GM12864 (cell line): ENCODE measurements at regions not wholly inside any gene's neighbourhood (a gene's known extent, or its start where the extent isn't known, plus 50 kb on each side); places are given as distances from the start of the nearest gene placed in this dataset.

ENCODE experiments used
- DNase-seq: peaks from one replicate; pipeline ENCODE4 v3.0.0-alpha.2; 2011; ENCODE audit warnings: low read depth
- H3K4me3 ChIP-seq: 2 replicates; pipeline ENCODE4 v1.5.1; 2011; ENCODE audit warnings: mild to moderate bottlenecking, low read depth, low read length, control low read depth
- TF ChIP-seq, protein P1 (sequence below): IDR thresholded peaks from 2 replicates; pipeline ENCODE4 v1.5.1; 2011; ENCODE audit warnings: low read depth, mild to moderate bottlenecking, moderate library complexity, low read length, control low read depth, inconsistent platforms; ENCODE audit errors: missing control alignments

DNA sequence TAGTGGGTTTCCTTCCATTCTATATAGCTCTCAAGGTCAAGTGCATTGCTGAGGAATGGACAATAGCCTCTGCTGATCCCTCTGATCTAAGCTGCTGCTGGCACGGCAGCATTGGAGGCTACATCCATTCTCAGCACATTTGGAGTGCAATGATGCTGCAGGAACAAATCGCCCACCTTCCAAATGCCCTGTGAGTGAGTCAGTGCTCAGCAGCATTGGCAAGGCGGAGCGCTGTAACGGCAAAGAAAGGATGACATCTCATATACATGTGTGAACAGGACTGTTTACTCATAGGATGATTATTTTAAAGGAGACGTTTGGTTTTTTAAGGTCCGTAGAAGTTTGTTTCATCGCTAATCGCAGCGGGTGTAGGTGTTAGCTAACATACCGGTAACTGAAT lies 408.7 kb downstream of the ARHGEF28 start:
- TF ChIP-seq, protein P1, sequence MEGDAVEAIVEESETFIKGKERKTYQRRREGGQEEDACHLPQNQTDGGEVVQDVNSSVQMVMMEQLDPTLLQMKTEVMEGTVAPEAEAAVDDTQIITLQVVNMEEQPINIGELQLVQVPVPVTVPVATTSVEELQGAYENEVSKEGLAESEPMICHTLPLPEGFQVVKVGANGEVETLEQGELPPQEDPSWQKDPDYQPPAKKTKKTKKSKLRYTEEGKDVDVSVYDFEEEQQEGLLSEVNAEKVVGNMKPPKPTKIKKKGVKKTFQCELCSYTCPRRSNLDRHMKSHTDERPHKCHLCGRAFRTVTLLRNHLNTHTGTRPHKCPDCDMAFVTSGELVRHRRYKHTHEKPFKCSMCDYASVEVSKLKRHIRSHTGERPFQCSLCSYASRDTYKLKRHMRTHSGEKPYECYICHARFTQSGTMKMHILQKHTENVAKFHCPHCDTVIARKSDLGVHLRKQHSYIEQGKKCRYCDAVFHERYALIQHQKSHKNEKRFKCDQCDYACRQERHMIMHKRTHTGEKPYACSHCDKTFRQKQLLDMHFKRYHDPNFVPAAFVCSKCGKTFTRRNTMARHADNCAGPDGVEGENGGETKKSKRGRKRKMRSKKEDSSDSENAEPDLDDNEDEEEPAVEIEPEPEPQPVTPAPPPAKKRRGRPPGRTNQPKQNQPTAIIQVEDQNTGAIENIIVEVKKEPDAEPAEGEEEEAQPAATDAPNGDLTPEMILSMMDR = no peak
- DNase-seq = no peak
- no peak overlapping the region for H3K4me3 ChIP-seq

DNA sequence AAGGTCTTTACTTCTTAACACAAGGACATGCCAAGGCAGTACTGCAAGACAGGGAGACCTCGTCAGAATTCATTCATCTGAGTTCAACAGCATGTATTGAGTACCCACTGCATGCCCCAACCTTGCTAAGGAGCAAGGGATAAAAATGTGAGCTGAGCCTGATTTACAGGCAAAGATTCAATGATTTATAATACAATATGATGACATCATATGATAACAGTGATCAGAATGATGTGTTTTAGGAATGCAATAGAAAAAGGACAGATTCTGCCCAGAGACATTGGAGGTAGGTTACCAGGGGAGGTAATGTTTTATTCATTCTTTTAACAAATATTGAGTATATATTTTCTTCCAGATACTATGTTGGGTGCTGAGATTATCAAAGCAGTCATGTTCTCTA lies 406.6 kb downstream of the ARHGEF28 start:
- TF ChIP-seq, protein P1 = no peak
- no peak overlapping the region for H3K4me3 ChIP-seq
- DNase-seq = no peak

DNA sequence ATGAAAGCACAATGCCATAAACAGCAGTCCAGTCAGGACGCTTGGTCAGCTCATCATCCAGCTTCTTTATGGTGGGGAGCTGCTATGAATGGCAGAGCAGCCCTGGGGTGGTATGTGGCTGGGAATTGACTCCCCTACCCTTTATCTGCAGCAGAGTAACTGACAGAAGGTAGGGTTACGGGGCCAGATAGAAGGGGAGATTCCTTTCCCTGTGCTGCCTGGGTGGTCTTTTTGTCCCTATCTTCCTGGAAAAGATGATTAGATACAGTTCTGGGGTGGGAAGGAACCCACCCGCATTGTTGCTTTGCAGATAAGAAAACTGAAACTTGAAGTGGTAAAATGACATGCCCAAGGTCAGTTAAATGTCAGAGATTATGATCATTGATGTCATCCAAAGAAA lies 405.5 kb downstream of the ARHGEF28 start:
- H3K4me3 ChIP-seq = no peak overlapping the region
- TF ChIP-seq, protein P1 = no peak
- DNase-seq = no peak

DNA sequence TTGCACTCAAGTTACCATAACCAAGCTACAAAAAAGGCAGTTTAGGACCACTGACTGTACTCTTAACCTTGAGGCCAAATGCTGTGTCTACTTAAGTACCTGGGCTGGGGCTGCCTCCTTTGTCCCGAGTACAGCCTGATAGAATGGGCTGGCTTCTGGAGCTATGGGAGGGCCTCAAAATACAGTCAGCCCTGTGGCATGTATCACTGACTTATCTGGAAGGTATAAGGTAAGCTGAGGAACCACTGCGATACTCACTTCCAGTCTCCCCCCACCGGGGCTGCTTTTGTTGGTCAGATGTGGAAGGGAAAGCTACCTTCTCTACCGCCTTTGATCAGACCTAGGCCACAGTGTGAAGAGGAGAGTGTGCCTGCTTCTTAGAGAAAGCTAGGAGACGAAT lies 404.8 kb downstream of the ARHGEF28 start:
- no peak overlapping the region for H3K4me3 ChIP-seq
- DNase-seq = no peak
- TF ChIP-seq, protein P1 = no peak

DNA sequence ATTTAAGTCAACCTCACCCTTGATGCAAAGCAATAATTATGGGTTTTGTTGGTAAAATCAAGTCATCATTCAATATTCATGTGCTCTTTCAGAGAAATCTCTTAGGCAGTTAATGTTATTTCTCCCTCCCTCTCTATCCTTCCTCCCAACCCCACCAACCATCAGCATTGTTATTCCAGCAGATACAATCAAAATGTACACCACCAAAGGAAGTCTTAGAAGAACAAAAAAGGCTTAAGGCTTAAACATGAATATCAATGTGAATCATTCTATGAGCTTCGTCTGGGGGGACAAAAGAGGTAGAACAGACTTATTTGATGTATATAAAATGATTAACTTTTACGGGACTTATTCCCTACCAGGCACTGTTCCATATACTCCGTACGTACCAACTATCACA lies 404.4 kb downstream of the ARHGEF28 start:
- TF ChIP-seq, protein P1 = no peak
- H3K4me3 ChIP-seq = no peak overlapping the region
- DNase-seq = no peak

DNA sequence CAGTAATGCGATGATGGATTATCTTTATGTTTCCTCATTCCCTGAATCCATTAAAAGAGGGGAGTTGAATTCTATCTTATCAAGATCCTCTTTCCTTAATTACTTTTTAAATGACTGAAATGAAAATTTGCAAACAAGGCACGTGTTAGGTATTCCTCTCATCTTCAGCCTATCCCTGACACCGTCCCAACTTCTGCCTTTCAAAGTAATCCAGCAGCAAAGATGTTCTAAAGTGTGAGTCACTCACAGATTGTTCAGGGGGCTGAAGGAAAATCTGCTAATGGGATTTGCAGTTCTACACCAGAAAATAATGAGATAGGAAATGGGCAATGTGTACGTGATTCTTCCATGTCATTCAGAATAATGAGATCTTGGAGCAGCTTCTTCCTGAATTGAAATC lies 403.0 kb downstream of the ARHGEF28 start:
- DNase-seq = no peak
- no peak overlapping the region for H3K4me3 ChIP-seq
- TF ChIP-seq, protein P1 = no peak

DNA sequence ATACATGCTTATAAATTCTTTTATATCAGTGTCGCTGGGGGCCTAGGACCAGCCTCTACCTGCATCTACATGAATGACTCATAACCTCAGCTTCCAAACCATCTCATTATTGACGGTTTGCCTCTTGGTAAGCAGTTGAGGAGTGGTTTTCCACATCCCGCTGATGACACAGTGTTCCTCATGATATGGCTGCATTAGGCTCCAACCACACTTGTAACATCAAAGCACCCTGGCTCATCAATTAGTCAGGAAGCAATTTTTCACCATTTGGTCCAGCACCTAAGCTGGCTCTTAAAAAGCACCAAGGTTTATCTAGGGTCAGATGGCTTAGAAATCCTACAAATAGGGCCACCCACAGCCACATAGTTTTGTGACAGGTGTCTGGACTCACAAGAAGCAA lies 402.4 kb downstream of the ARHGEF28 start:
- H3K4me3 ChIP-seq = no peak overlapping the region
- TF ChIP-seq, protein P1 = no peak
- no peak for DNase-seq
